HFFc6 (cell line): ENCODE measurements at regions not wholly inside any gene's neighbourhood (a gene's known extent, or its start where the extent isn't known, plus 50 kb on each side); places are given as distances from the start of the nearest gene placed in this dataset.

ENCODE experiments used
- DNase-seq: peaks from one replicate; pipeline ENCODE4 v3.0.0-alpha.2; 2018
- H3K27ac Mint-ChIP-seq: 2 replicates; pipeline ENCODE4 v1.8.0; 2020; ENCODE audit warnings: mild to moderate bottlenecking, mixed read lengths
- H3K27me3 Mint-ChIP-seq: 2 replicates; pipeline ENCODE4 v1.8.0; 2021; ENCODE audit warnings: mild to moderate bottlenecking, moderate library complexity, mixed read lengths; ENCODE audit not compliant: insufficient read depth
- H3K36me3 Mint-ChIP-seq: 2 replicates; pipeline ENCODE4 v1.8.0; 2021; ENCODE audit warnings: low read depth, mixed read lengths
- H3K4me1 Mint-ChIP-seq: 2 replicates; pipeline ENCODE4 v1.8.0; 2020; ENCODE audit warnings: low read depth, mixed read lengths
- H3K4me3 Mint-ChIP-seq: 2 replicates; pipeline ENCODE4 v1.8.0; 2020; ENCODE audit warnings: mild to moderate bottlenecking, moderate library complexity, mixed read lengths
- H3K9me3 Mint-ChIP-seq: 2 replicates; pipeline ENCODE4 v1.8.0; 2020; ENCODE audit warnings: mild to moderate bottlenecking, mixed read lengths
- CTCF ChIP-seq: fragments of 200-600 bp; sonication (generic); IDR thresholded peaks from 2 replicates; pipeline ENCODE4 v1.5.0; 2021; ENCODE audit warnings: antibody characterized with exemption, mild to moderate bottlenecking

- no peak for DNase-seq
- Mint-ChIP-seq H3K4me1 (no peaks in the 10 kb centered on the region), H3K9me3 (peaks cover 16% of the 10 kb centered on the region), H3K27me3 (peaks cover 3% of the 10 kb centered on the region; the same call in 1 of the 2 replicates), H3K27ac (no peak overlapping the region), H3K4me3 (no peak overlapping the region), H3K36me3 (no peaks in the 10 kb centered on the region)
- TF ChIP-seq CTCF, result no peak
Measured at GRCh38 chr12:30012816-30013450, 229.2 kb upstream of the TMTC1 start.

- Mint-ChIP-seq H3K36me3 (no peaks in the 10 kb centered on the region), H3K27me3 (peaks cover 3% of the 10 kb centered on the region; the same call in 1 of the 2 replicates), H3K4me1 (no peaks in the 10 kb centered on the region), H3K4me3 (no peak overlapping the region), H3K27ac (no peak overlapping the region), H3K9me3 (no peaks in the 10 kb centered on the region; the same call in 1 of the 2 replicates)
- no peak for DNase-seq
- no peak for TF ChIP-seq CTCF
Measured at GRCh38 chr12:30010071-30011052, 226.6 kb upstream of the TMTC1 start.

GRCh38 chr12:30006021-30006420, 222.3 kb upstream of the TMTC1 start:
- Mint-ChIP-seq H3K36me3 (no peaks in the 10 kb centered on the region), H3K27ac (no peak overlapping the region), H3K9me3 (peaks cover 11% of the 10 kb centered on the region), H3K27me3 (no peaks in the 10 kb centered on the region; the same call in 1 of the 2 replicates), H3K4me3 (no peak overlapping the region), H3K4me1 (no peaks in the 10 kb centered on the region)
- no peak for TF ChIP-seq CTCF
- DNase-seq, result no peak

GRCh38 chr12:30003321-30003720, 219.6 kb upstream of the TMTC1 start:
- Mint-ChIP-seq H3K27me3 (no peaks in the 10 kb centered on the region; the same call in 1 of the 2 replicates), H3K36me3 (no peaks in the 10 kb centered on the region), H3K27ac (no peak overlapping the region), H3K9me3 (peaks cover 15% of the 10 kb centered on the region), H3K4me3 (no peak overlapping the region), H3K4me1 (no peaks in the 10 kb centered on the region)
- no peak for TF ChIP-seq CTCF
- no peak for DNase-seq

- H3K36me3 Mint-ChIP-seq, result no peaks in the 10 kb centered on the region
- no peaks in the 10 kb centered on the region; the same call in 1 of the 2 replicates for H3K27me3 Mint-ChIP-seq
- peaks cover 15% of the 10 kb centered on the region for H3K9me3 Mint-ChIP-seq
- no peak overlapping the region for H3K4me3 Mint-ChIP-seq
- H3K27ac Mint-ChIP-seq, result no peak overlapping the region
- TF ChIP-seq CTCF, result no peak
- no peaks in the 10 kb centered on the region for H3K4me1 Mint-ChIP-seq
- DNase-seq, result no peak
Measured at GRCh38 chr12:30002677-30003076, 218.9 kb upstream of the TMTC1 start.
